ENCODE measurements at regions not wholly inside any gene's neighbourhood (a gene's known extent, or its start where the extent isn't known, plus 50 kb on each side); places are given as distances from the start of the nearest gene placed in this dataset.

GRCh38 chr2:147353072-147353381 lies 491.8 kb upstream of the ACVR2A start:
- no peak for DNase-seq
- Histone ChIP-seq H3K36me3 (ENCODE audit: low read depth) (no peaks in the 10 kb centered on the region), H3K9me3 (no peaks in the 10 kb centered on the region), H3K4me1 (ENCODE audit: low read depth) (no peaks in the 10 kb centered on the region), H3K4me3 (no peak overlapping the region)
- intact Hi-C loops (cut with DNase I, micrococcal nuclease), result no loop called here
- ATAC-seq, result no peak
- TF ChIP-seq CTCF (IDR thresholded peaks at IDR 0.05), result no peak

GRCh38 chr2:147352264-147353071 lies 492.4 kb upstream of the ACVR2A start:
- Histone ChIP-seq H3K36me3 (ENCODE audit: low read depth) (no peaks in the 10 kb centered on the region), H3K4me3 (no peak overlapping the region), H3K4me1 (ENCODE audit: low read depth) (no peaks in the 10 kb centered on the region), H3K9me3 (no peaks in the 10 kb centered on the region)
- TF ChIP-seq CTCF (IDR thresholded peaks at IDR 0.05), result no peak
- ATAC-seq (no peak), DNase-seq (no peak)
- intact Hi-C loops (cut with DNase I, micrococcal nuclease), result no loop called here

- Histone ChIP-seq H3K36me3 (ENCODE audit: low read depth) (no peaks in the 10 kb centered on the region), H3K4me3 (no peak overlapping the region), H3K4me1 (ENCODE audit: low read depth) (no peaks in the 10 kb centered on the region), H3K9me3 (no peaks in the 10 kb centered on the region)
- ATAC-seq, result no peak
- DNase-seq, result no peak
- intact Hi-C loops (cut with DNase I, micrococcal nuclease), result no loop called here
- no peak for TF ChIP-seq CTCF (IDR thresholded peaks at IDR 0.05)
Measured at GRCh38 chr2:147351784-147352183, 493.0 kb upstream of the ACVR2A start.

- ATAC-seq (no peak), DNase-seq (no peak)
- H3K4me3 ChIP-seq, result no peak overlapping the region
- H3K4me1 ChIP-seq (ENCODE audit: low read depth), result no peaks in the 10 kb centered on the region
- no peaks in the 10 kb centered on the region for H3K36me3 ChIP-seq (ENCODE audit: low read depth)
- H3K9me3 ChIP-seq, result peaks cover 8% of the 10 kb centered on the region
- TF ChIP-seq CTCF (IDR thresholded peaks at IDR 0.05), result no peak
- intact Hi-C loops (cut with DNase I, micrococcal nuclease), result no loop called here
Measured at GRCh38 chr2:147348931-147349555, 495.8 kb upstream of the ACVR2A start.

GRCh38 chr2:147346142-147346541 lies 498.7 kb upstream of the ACVR2A start:
- H3K4me1 ChIP-seq (ENCODE audit: low read depth), result no peaks in the 10 kb centered on the region
- H3K36me3 ChIP-seq (ENCODE audit: low read depth), result no peaks in the 10 kb centered on the region
- H3K9me3 ChIP-seq, result peaks cover 8% of the 10 kb centered on the region
- no peak for ATAC-seq
- DNase-seq, result no peak
- H3K4me3 ChIP-seq, result no peak overlapping the region
- intact Hi-C loops (cut with DNase I, micrococcal nuclease), result no loop called here
- no peak for TF ChIP-seq CTCF (IDR thresholded peaks at IDR 0.05)

All from mucosa of descending colon (tissue), 3 donors.